ENCODE measurements at regions not wholly inside any gene's neighbourhood (a gene's known extent, or its start where the extent isn't known, plus 50 kb on each side); places are given as distances from the start of the nearest gene placed in this dataset.

- no peaks in the 10 kb centered on the region for H3K36me3 ChIP-seq (ENCODE audit: control insufficient read depth, insufficient read depth, low read length)
- POLR2A ChIA-PET: no interaction called here
- FAIRE-seq (no peak), ATAC-seq (no peak), DNase-seq (ENCODE audit: extremely low read depth in 1 of 4, low spot score in 3 of 4) (no peak)
- in situ Hi-C loops (cut with MboI) (no loop called here), intact Hi-C loops (cut with micrococcal nuclease) (no loop called here)
- H3K27ac ChIP-seq (ENCODE audit: extremely low read depth, low read depth, low read length): no peak overlapping the region
- TF ChIP-seq ZNF431 (CRISPR knock-in tag; IDR thresholded peaks at IDR 0.05): no peak
- TF ChIP-seq PHB2 (IDR thresholded peaks at IDR 0.05; ENCODE audit: low read depth): no peak
- TF ChIP-seq CGGBP1 (CRISPR knock-in tag; IDR thresholded peaks at IDR 0.05): no peak
- TF ChIP-seq POLR2AphosphoS2 (IDR thresholded peaks at IDR 0.05; ENCODE audit: low read length): no peak
- no peak for TF ChIP-seq ZBTB8A (IDR thresholded peaks at IDR 0.05; ENCODE audit: partially characterized antibody)
- no peak for TF ChIP-seq MITF (IDR thresholded peaks at IDR 0.05)
- TF ChIP-seq HSF4 (CRISPR knock-in tag; IDR thresholded peaks at IDR 0.05; ENCODE audit: borderline replicate concordance): no peak
- TF ChIP-seq GABPA (tag; conservative IDR thresholded peaks at IDR 0.05; ENCODE audit: low read depth): no peak
- BruUV-seq (replicated peaks): no TSS peak
- no peak overlapping the region for H3K4me3 ChIP-seq
- no peak overlapping the region for H2AFZ ChIP-seq (ENCODE audit: low read depth, low read length)
- H4K20me1 ChIP-seq (replicated peaks; ENCODE audit: control insufficient read depth, insufficient read depth, low read length): no peaks in the 10 kb centered on the region
- no peaks in the 10 kb centered on the region for H3K27me3 ChIP-seq (ENCODE audit: control insufficient read depth in 2 of 2, insufficient read depth in 2 of 2, low read length in 2 of 2)
- no peaks in the 10 kb centered on the region for H3K79me2 ChIP-seq (ENCODE audit: control insufficient read depth, insufficient read depth, low read length)
- no peaks in the 10 kb centered on the region for H3K9me3 ChIP-seq (replicated peaks; ENCODE audit: control insufficient read depth, insufficient read depth, low read depth, low read length)
- H3K9me1 ChIP-seq (ENCODE audit: control insufficient read depth, insufficient read depth, low read length): no peaks in the 10 kb centered on the region
- H3K9ac ChIP-seq (ENCODE audit: insufficient read depth in 1 of 2, low read depth in 2 of 2, low read length in 2 of 2): no peak overlapping the region
- CTCF ChIA-PET (ENCODE audit: low intra/inter-chr PET ratio): no interaction called here
- no peaks in the 10 kb centered on the region for H3K4me1 ChIP-seq (replicated peaks in 1 of 2; ENCODE audit: control insufficient read depth in 2 of 2, insufficient read depth in 2 of 2, low read length in 2 of 2)
- H3K4me2 ChIP-seq (ENCODE audit: insufficient read depth, low read length): no peak overlapping the region
Observed at GRCh38 chr2:144166743-144167142, 353.2 kb downstream of the ZEB2 start.
